ENCODE measurements at regions not wholly inside any gene's neighbourhood (a gene's known extent, or its start where the extent isn't known, plus 50 kb on each side); places are given as distances from the start of the nearest gene placed in this dataset.

DNA sequence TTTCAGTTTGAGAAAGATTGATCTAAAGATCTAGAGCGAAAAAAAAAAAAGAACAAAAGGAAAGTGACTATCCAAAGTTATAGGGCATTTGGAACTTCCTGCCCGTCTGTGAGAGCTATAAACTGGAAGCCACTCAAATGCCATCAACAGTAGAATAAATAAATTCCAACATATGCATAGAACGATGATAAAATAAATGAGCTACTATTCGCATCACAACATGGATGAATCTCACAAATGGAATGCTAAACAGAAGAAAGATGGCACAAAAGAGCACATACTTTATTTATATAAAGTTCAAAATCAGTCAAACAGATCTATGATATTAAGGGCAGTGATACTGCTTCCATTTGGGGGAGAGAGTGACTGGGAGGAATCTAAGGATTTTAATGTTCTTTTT lies 128.8 kb downstream of the TTC32 start:
- TF ChIP-seq, protein P1, sequence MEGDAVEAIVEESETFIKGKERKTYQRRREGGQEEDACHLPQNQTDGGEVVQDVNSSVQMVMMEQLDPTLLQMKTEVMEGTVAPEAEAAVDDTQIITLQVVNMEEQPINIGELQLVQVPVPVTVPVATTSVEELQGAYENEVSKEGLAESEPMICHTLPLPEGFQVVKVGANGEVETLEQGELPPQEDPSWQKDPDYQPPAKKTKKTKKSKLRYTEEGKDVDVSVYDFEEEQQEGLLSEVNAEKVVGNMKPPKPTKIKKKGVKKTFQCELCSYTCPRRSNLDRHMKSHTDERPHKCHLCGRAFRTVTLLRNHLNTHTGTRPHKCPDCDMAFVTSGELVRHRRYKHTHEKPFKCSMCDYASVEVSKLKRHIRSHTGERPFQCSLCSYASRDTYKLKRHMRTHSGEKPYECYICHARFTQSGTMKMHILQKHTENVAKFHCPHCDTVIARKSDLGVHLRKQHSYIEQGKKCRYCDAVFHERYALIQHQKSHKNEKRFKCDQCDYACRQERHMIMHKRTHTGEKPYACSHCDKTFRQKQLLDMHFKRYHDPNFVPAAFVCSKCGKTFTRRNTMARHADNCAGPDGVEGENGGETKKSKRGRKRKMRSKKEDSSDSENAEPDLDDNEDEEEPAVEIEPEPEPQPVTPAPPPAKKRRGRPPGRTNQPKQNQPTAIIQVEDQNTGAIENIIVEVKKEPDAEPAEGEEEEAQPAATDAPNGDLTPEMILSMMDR (IDR thresholded peaks at IDR 0.05; ENCODE audit: low read depth, low read length), result no peak
- TF ChIP-seq POLR2A (IDR thresholded peaks at IDR 0.05; ENCODE audit: extremely low read depth, insufficient read length), result no peak
- TF ChIP-seq MYC (IDR thresholded peaks at IDR 0.05; ENCODE audit: low read depth, low read length), result no peak
- TF ChIP-seq, protein P2, sequence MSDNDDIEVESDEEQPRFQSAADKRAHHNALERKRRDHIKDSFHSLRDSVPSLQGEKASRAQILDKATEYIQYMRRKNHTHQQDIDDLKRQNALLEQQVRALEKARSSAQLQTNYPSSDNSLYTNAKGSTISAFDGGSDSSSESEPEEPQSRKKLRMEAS (IDR thresholded peaks at IDR 0.05; ENCODE audit: low read depth, low read length), result no peak
